ENCODE measurements at regions not wholly inside any gene's neighbourhood (a gene's known extent, or its start where the extent isn't known, plus 50 kb on each side); places are given as distances from the start of the nearest gene placed in this dataset.
"Not testable (repeated sequence)": the region's sequence is repeated elsewhere in the genome, so short reads cannot be mapped to it uniquely, and the experiment has no call there.

- no peak for DNase-seq
These were observed 356.1 kb downstream of the DAD1 start for GRCh38 chr14:22232933-22233332.

DNA sequence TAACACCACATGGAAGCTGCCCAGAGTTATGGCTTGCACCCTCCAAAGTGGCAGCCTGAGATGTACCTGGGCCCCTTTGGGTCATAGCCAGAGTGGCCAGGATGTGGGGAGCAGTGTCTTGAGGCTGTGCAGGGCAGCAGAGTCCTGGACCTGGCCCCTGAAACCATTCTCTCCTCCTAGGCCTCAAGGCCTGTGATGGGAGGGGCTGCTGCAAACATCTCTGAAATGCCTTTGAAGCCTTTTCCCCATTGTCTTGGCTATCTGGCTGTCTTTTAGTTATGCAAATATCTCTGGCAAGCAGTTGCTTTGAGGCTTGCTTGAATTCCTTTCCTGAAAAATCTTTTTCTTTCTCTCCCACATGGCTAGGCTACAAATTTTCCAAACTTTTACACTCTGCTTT lies 356.5 kb downstream of the DAD1 start:
- DNase-seq, result no peak

DNA sequence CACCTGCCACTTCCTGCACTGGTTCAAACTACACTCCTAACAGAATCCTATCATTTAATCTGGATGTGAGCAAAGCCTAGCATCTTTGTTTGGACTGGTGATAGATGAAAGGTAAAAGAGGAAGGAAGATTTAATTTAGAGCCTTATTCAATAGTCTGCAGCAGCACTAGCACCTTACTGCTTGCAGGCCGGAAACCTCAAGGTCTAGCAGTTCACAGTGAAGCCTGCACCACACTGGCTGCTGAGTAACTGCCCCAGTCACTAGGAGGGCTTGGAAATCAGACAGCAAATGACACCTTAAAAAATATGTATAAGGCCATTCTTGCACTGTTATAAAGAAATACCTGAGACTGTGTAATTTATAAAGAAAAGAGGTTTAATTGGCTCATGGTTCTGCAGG lies 358.0 kb downstream of the DAD1 start:
- peak in 1 of 2 donors; percentile 1 for DNase-seq

DNA sequence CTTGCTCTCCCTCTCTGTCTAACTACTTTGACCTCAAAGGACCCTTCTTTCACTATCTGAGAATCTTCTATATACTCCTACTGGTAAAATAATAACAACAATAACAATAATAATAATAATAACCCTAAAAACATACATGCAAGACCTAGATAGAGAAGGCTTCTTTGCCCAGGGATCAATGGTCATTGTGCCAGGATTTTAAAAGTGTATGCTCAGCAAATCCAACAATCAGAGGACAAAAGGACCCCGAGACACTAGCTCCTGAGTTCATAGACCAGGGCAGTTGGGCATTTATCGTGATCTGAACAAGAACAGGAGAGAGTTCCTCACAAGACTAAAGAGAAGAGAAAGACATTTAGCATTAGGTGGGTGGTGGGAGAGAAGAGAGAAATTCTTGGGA lies 358.5 kb downstream of the DAD1 start:
- DNase-seq, result no peak

- DNase-seq, result no peak
These were observed 361.9 kb downstream of the DAD1 start for GRCh38 chr14:22227084-22227483.

DNA sequence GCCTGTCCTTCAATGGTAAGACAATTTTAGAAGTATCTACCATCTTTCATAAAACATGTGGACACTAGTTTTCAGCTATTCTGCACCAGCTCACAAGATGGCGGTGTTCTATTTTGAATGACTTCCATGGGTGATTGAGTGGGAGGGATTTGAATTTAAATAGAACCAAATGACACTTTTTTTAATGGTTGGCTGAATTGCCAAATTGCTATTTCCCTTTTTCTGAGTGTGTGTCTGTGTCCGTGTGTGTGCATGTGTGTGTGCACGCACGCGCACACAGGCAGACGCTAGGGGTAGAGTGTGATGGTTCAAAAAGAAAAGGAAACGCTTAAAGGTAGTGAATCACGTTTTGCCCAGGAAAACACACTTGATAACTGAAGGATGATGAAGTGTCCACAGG lies 362.6 kb downstream of the DAD1 start:
- DNase-seq, result peak in 1 of 2 donors; percentile 15

GRCh38 chr14:22225516-22226140 lies 363.4 kb downstream of the DAD1 start:
- DNase-seq, result no peak

DNA sequence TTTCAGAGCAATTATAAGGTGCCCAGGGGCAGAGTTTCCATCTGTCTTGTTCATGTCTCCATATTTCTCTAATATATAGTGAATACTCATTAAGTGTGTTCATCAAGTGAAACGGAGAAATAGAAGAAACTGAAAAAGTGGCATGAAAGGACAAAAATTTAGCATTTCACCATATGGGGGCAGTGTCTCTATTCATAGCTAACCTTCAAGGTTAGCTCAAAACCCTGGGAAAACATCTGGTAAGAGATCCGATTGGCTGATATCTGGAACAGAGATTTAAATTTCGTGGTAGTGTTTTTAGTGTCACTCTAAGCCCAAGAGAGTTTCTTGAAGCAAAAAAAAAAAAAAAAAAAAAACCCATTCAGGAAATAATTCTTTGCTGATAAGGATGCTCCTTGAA lies 367.5 kb downstream of the DAD1 start:
- DNase-seq, result no peak

DNA sequence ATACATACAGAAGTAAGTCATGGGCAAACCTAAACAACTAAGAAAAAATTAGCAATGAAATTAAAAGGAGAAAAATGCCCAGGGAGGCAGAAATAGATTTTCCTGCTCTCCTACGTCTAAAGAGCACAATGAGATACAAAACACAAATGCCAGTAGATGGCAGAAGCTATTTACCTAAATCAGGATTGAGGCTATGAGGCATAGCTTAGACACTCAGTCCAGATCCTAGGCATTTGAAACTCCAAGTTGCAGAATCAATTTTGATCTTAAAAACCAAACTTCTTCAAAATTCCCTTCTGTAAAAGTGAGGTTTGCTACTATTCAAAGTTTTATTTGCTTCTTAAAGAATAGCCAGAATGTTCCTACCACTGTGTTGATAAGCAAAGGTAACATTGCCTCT lies 368.6 kb downstream of the DAD1 start:
- DNase-seq, result no peak

DNA sequence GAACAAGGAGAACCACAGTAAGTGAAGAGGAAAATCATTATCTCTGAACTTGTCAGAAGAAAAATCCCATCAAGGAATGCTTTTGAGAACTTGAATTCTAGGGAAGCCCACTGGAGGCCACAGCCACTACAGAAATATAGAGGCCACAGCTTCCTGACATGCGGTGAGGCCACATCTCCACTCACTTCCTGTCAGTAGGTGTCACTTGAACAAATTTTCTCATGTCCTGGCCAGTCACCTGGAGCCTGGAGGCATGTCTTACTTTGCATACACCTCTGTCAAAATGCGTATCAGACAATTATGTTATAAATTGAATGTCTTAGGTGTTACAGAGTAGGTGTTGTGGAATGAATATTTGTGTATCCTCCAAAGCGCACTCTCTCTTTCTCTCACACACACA lies 370.3 kb downstream of the DAD1 start:
- DNase-seq, result no peak

GRCh38 chr14:22213120-22213519 lies 375.9 kb downstream of the DAD1 start:
- DNase-seq, result no peak

GRCh38 chr14:22210906-22211305 lies 378.1 kb downstream of the DAD1 start:
- no peak for DNase-seq

GRCh38 chr14:22210026-22210425 lies 379.0 kb downstream of the DAD1 start:
- DNase-seq, result no peak

DNA sequence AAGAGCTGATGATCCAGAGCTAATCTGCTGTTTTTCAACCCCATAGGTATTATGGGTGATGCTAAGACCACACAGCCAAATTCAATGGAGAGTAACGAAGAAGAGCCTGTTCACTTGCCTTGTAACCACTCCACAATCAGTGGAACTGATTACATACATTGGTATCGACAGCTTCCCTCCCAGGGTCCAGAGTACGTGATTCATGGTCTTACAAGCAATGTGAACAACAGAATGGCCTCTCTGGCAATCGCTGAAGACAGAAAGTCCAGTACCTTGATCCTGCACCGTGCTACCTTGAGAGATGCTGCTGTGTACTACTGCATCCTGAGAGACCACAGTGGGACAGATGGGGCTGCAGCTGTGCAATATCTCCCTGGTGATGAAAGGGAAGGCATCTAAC lies 386.0 kb downstream of the DAD1 start:
- DNase-seq, result no peak

DNA sequence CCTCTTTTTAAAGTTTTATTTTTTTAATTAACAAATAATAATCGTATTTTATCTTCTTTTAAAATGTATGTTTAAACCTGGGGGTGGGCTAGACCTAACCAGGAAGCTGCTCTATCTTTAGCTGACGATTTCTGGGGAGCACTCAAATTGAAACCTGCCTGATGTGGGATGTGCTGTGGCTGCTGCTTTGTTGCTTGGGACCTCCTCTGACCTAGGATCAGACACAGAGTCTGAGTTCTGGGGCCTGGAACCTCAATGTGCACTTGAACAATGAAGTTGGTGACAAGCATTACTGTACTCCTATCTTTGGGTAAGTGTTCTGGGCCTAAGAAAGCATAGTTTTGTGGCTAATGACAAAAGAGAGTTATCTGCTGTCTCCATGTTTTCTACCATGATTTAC lies 386.7 kb downstream of the DAD1 start:
- DNase-seq, result no peak

GRCh38 chr14:22200977-22201605 lies 387.9 kb downstream of the DAD1 start:
- DNase-seq, result no peak

GRCh38 chr14:22200131-22200530 lies 388.9 kb downstream of the DAD1 start:
- DNase-seq, result not testable (repeated sequence)

GRCh38 chr14:22194664-22195063 lies 394.4 kb downstream of the DAD1 start:
- no peak for DNase-seq

DNA sequence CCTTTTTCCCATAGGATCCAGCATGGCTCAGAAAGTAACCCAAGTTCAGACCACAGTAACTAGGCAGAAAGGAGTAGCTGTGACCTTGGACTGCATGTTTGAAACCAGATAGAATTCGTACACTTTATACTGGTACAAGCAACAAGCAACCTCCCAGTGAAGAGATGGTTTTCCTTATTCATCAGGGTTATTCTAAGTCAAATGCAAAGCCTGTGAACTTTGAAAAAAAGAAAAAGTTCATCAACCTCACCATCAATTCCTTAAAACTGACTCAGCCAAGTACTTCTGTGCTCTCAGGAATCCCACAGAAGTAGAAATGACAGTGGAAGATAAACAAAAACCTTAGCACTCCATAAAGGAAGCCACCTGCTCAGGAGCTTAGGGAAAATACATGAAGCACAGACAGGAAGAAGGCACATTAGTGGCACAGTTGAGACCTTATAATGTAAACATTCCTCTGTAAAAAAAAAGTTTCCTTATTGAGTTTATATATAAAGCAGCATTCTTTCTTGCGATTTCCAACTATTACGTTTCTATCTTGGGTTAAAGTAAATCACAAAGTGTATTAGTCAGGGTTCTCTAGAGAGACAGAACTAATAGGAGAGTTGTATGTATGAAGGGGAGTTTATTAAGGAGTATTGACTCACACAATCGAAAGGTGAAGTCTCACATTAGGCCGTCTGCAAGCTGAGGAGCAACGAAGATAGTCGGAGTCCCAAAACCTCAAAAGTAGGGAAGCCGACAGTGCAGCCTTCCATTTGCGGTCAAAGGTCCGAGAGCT lies 398.4 kb downstream of the DAD1 start:
- DNase-seq, result no peak

GRCh38 chr14:22189881-22190280 lies 399.1 kb downstream of the DAD1 start:
- DNase-seq, result no peak

DNA sequence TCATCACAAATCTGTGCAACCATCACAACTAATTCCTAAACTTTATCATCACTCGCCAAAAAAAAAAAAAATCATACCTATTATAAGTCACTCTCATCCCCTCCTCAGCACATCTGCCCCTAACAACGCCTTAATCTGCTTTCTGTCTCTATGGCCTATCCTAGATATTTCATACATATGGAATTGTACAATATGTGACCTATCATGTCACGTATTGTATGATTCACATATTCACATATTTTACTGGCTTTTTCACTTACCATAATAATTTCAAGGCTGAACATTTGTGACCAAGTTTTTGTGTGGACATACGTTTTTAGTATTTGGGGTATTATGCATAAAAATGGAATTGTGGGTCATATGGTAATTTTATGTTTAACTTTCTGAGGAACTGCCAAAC lies 400.7 kb downstream of the DAD1 start:
- no peak for DNase-seq

GRCh38 chr14:22185789-22186188 lies 403.2 kb downstream of the DAD1 start:
- DNase-seq, result no peak

DNA sequence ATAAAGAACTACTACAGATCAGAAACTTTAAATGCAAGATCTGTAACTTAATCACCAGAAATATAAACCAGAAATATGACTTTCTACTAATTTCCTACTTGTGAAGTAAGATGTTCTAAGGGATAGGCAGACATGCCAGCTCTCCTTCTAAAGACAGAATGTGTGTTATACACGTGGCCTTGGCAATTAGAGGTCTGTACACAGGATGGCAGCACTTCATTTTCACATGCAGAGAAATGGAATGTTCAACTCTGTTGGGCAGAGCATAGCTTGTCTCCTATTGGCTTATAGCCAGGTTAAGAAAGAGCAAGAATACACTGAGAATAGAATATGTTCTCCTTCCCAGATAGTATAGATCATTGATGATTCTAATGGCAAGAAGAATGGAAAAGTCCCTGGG lies 403.8 kb downstream of the DAD1 start:
- no peak for DNase-seq

DNA sequence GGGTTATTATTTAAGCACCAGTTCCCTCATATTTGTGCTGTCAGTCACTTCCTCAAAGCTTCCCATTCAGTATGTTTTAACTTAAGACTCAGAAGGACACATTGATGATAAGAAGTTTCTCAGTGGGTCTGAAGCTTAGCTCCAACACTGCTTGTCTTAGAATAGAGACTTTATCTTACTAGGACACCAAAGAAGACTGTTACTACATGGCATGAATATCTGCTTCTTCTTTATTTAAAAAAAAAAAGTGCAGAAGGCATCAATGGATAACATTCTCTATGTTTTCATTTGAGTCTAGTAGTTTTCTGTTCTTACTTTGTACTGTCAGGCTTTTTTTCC lies 404.2 kb downstream of the DAD1 start:
- no peak for DNase-seq

Measured in activated CD4-positive, alpha-beta T cell treated with anti-CD3 and anti-CD28 coated beads for 4 hours (primary cell).